ENCODE measurements at regions not wholly inside any gene's neighbourhood (a gene's known extent, or its start where the extent isn't known, plus 50 kb on each side); places are given as distances from the start of the nearest gene placed in this dataset.

DNA sequence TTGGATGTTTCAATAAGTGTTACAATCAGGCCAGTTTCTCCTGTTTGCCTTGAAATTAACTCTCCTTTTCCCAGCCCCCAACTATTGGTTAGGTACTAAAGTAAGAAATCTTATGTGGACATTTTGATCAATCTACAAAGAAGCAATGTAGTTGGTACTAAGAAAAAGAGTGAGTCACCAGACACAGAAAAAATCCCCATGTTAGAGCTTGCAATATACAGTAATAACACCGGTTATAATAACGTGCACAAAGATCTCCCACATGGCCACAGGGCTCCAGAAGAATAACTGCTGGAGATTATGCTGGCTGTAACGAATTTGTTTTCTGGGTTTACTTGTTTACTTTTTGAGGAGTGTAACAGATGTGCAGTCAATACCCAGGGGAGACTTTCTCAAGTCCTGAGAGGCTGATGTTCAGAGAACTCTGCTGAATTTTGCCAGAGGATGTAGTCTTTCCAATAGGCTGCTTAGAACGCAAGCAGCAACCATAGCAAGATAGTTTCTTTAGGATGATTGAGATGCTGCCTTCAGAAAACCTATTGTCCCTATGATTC is 166.2 kb upstream of the SPACA1 start:
- intact Hi-C loops (cut with DNase I), result no loop called here
- TF ChIP-seq, protein P1, sequence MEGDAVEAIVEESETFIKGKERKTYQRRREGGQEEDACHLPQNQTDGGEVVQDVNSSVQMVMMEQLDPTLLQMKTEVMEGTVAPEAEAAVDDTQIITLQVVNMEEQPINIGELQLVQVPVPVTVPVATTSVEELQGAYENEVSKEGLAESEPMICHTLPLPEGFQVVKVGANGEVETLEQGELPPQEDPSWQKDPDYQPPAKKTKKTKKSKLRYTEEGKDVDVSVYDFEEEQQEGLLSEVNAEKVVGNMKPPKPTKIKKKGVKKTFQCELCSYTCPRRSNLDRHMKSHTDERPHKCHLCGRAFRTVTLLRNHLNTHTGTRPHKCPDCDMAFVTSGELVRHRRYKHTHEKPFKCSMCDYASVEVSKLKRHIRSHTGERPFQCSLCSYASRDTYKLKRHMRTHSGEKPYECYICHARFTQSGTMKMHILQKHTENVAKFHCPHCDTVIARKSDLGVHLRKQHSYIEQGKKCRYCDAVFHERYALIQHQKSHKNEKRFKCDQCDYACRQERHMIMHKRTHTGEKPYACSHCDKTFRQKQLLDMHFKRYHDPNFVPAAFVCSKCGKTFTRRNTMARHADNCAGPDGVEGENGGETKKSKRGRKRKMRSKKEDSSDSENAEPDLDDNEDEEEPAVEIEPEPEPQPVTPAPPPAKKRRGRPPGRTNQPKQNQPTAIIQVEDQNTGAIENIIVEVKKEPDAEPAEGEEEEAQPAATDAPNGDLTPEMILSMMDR (IDR thresholded peaks at IDR 0.05), result no peak
- Histone ChIP-seq H3K4me3 (no peak overlapping the region), H3K27me3 (no peaks in the 10 kb centered on the region), H3K36me3 (no peaks in the 10 kb centered on the region), H3K4me1 (no peaks in the 10 kb centered on the region), H3K27ac (no peak overlapping the region), H3K9me3 (no peaks in the 10 kb centered on the region)
- no peak for DNase-seq (ENCODE audit: low spot score in 2 of 2)

DNA sequence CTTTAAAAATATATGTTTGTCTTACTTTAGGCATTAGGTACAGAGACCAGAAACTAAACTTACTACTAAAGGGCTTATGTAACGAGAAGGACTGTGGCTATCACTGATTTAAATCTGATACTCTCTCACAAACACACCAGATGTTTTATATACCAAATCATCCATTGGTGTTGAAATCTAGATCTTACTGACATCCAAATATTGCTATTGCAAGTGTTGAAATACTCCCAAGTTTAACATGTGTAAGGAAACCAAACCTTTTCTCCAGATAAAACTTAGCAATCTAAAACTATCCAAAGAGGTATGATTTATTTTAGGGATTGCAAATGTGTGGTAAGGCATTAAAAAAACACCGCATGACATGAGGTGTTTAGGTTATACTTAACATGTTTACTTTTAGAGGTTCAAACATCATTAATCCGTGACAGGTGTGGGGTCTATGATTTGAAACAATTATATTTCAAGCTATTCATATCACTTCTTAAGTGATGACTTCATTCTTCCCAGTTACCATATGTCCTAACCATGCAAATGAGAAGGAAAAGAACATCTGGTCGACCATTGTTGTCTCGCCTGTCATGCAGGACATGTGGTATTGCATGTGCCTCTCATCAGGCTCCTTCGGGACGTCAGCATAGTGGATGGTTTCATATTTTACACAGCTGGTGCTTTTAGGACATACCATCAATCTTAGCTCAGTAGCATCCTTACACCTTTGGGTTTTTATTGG is 168.3 kb upstream of the SPACA1 start:
- Histone ChIP-seq H3K4me3 (no peak overlapping the region), H3K27me3 (no peaks in the 10 kb centered on the region), H3K4me1 (no peaks in the 10 kb centered on the region), H3K36me3 (no peaks in the 10 kb centered on the region), H3K27ac (no peak overlapping the region), H3K9me3 (no peaks in the 10 kb centered on the region)
- DNase-seq (ENCODE audit: low spot score in 2 of 2), result no peak
- intact Hi-C loops (cut with DNase I), result no loop called here
- TF ChIP-seq, protein P1 (IDR thresholded peaks at IDR 0.05), result no peak

DNA sequence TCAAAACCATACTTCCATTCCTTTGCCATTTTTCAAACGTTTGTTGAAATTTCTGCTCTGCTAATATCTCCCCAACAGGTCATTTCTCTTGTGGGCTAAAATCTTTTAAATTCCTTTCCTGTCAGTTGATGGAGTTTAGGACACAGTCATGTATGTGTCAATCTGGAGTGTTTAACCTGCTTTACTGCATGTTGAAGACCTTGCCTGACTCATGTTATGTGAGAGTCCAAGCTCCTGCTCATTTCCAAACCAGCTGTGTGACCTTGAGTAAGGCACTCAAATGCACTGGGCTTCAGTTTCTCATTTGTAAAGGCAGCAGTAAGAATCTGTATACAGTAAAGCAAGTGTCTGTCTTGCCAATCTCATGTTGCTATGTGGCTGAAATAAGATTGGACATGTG is 171.9 kb upstream of the SPACA1 start:
- no peak for DNase-seq (ENCODE audit: low spot score in 2 of 2)
- Histone ChIP-seq H3K36me3 (no peaks in the 10 kb centered on the region), H3K4me1 (no peaks in the 10 kb centered on the region), H3K27ac (no peak overlapping the region), H3K9me3 (no peaks in the 10 kb centered on the region), H3K27me3 (no peaks in the 10 kb centered on the region), H3K4me3 (no peak overlapping the region)
- intact Hi-C loops (cut with DNase I), result no loop called here
- TF ChIP-seq, protein P1 (IDR thresholded peaks at IDR 0.05), result no peak

DNA sequence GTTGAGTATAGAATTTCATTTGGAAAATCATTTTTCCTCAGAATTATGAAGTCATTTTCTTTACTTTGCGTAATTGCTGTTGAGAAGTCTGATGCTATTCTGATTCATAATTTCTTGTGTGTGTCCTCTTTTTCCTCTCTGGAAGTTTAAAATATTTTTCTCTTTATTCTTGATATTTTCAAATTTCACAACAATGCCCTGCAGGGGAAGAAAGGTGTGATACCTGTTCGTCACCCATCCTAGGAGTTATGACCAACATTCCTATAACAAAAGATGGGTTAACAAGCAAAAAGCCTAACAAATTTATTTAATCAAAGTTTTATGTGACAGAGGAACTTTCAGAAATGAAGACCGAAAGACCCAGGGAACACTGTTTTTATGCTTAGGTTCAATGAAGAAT is 171.5 kb upstream of the AKIRIN2 start:
- H3K9me3 ChIP-seq, result no peaks in the 10 kb centered on the region
- no peak overlapping the region for H3K4me3 ChIP-seq
- intact Hi-C loops (cut with DNase I), result no loop called here
- H3K4me1 ChIP-seq, result no peaks in the 10 kb centered on the region
- DNase-seq (ENCODE audit: low spot score in 2 of 2), result no peak
- no peaks in the 10 kb centered on the region for H3K27me3 ChIP-seq
- TF ChIP-seq, protein P1 (IDR thresholded peaks at IDR 0.05), result no peak
- no peak overlapping the region for H3K27ac ChIP-seq
- H3K36me3 ChIP-seq, result no peaks in the 10 kb centered on the region

DNA sequence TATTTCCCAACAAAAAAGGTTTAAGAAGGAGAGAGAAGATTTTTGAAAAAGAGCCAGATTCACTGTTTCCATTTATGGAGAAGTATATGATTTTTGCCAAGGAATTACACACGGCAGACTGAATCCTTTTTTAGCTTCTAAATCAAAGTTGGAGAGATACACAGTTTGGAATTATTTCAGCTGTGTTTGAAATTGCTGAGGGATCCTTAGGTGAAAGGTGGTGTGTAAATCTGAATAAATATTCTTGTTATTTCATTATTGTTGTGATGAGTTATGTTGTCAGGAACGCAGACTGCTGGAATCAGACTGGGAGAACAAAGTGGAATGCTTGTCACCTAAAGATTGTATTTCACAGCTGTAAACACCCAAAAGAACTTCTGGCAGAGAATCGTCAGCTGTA is 168.5 kb upstream of the AKIRIN2 start:
- H3K27me3 ChIP-seq, result no peaks in the 10 kb centered on the region
- DNase-seq (ENCODE audit: low spot score in 2 of 2), result no peak
- H3K36me3 ChIP-seq, result no peaks in the 10 kb centered on the region
- no peaks in the 10 kb centered on the region for H3K9me3 ChIP-seq
- H3K27ac ChIP-seq, result no peak overlapping the region
- no peaks in the 10 kb centered on the region for H3K4me1 ChIP-seq
- intact Hi-C loops (cut with DNase I), result no loop called here
- TF ChIP-seq, protein P1 (IDR thresholded peaks at IDR 0.05), result no peak
- H3K4me3 ChIP-seq, result no peak overlapping the region
